ENCODE measurements at regions not wholly inside any gene's neighbourhood (a gene's known extent, or its start where the extent isn't known, plus 50 kb on each side); places are given as distances from the start of the nearest gene placed in this dataset.

DNA sequence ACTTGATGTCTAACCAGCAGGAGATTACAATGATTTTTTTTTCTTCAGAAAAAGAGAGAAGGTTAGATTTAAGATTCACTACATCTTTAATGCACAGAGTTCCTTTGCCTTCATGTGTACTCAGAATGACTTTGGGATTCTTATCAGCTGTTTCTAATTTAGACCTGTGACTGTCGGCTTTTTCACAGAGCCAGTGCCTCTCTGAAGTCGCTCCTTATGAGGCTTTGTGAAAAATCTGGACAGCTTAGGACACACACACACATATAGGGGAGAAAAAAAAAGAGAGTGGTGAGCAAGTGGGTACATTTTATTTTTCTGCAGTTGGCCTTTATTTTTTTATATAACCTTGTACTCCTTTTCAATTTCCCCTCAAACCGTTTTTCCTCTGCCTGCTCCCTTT is 893.1 kb upstream of the CELF4 start:
- TF ChIP-seq CTCF (IDR thresholded peaks at IDR 0.05), result no peak
- TF ChIP-seq POLR2A (IDR thresholded peaks at IDR 0.05), result no peak
- TF ChIP-seq EP300 (IDR thresholded peaks at IDR 0.05), result no peak
